Aorta (tissue), 5 donors: ENCODE measurements at regions not wholly inside any gene's neighbourhood (a gene's known extent, or its start where the extent isn't known, plus 50 kb on each side); places are given as distances from the start of the nearest gene placed in this dataset.

ENCODE experiments used
- ATAC-seq: fragments of 200-7000 bp; cut with Tn5 transposase; one replicate; pipeline ENCODE4 v1.9.1; 2022; ENCODE audit warnings: moderate library complexity; ENCODE audit not compliant: low FRiP score
- DNase-seq, 2 donors: peaks; one replicate each; pipeline ENCODE4 v3.0.0-alpha.2; 2020
- H3K27ac ChIP-seq, 2 donors: one replicate each; pipeline ENCODE4 v1.5.1; 2013; ENCODE audit warnings: low read length in 2 of 2, mild to moderate bottlenecking in 2 of 2, moderate library complexity in 2 of 2, control low read depth in 1 of 2, inconsistent platforms in 1 of 2, low read depth in 1 of 2
- H3K27me3 ChIP-seq, 2 donors: one replicate each; pipeline ENCODE4 v1.6.1; 2013; ENCODE audit warnings: control low read depth in 1 of 2, low read length in 1 of 2, mild to moderate bottlenecking in 1 of 2, moderate library complexity in 1 of 2; ENCODE audit not compliant: insufficient read depth in 2 of 2, control insufficient read depth in 1 of 2
- H3K36me3 ChIP-seq, 2 donors: one replicate each; pipeline ENCODE4 v1.6.1; 2013; ENCODE audit warnings: control low read depth in 1 of 2, low read length in 1 of 2, mild to moderate bottlenecking in 1 of 2; ENCODE audit not compliant: insufficient read depth in 2 of 2, control insufficient read depth in 1 of 2
- H3K4me1 ChIP-seq, 2 donors: one replicate each; pipeline ENCODE4 v1.6.1; 2013; ENCODE audit warnings: low read length in 2 of 2, control low read depth in 1 of 2, mild to moderate bottlenecking in 1 of 2, moderate library complexity in 1 of 2; ENCODE audit not compliant: insufficient read depth in 2 of 2, control insufficient read depth in 1 of 2
- H3K4me3 ChIP-seq, 2 donors: one replicate each; pipeline ENCODE4 v1.5.1; 2013; ENCODE audit warnings: low read length in 2 of 2, control low read depth in 1 of 2, mild to moderate bottlenecking in 1 of 2
- H3K9me3 ChIP-seq: one replicate; pipeline ENCODE4 v1.6.1; 2013; ENCODE audit warnings: mild to moderate bottlenecking, low read length; ENCODE audit not compliant: control insufficient read depth
- WGBS, 2 donors: extraction: QIAGEN DNeasy Blood & Tissue Kit; methylation state at CpG; one replicate each; pipeline ENCODE4 v1.1.7; 2013; 5-methylcytosine and 5-hydroxymethylcytosine counted together
- intact Hi-C, 2 donors: fragments of 100-400 bp; cut with DNase I; formaldehyde crosslinking; loops; one replicate each; pipeline versions ENCODE4 v1.14.2 to v1.15.0; 2022
- donor health status: healthy with polysubstance abuse.
- donor health status: Bipolar disorder and iron deficiency.
- donor health status: DM: no; HTN: no; CAD: no.
- donor health status: DM: no; HTN: no; CAD: no.
- donor health status: DM: yes; HTN: yes; CAD: no.

GRCh38 chr5:85671223-85671970 is 946.3 kb upstream of the COX7C start:
- no peak overlapping the region for H3K4me3 ChIP-seq
- no peak overlapping the region for H3K27ac ChIP-seq
- WGBS, 2 donors: 66 to 67% methylated on average over 3 of the region's 3 CpGs
- intact Hi-C loops: no loop called here
- H3K27me3 ChIP-seq: no peaks in the 10 kb centered on the region
- H3K4me1 ChIP-seq: no peaks in the 10 kb centered on the region
- H3K36me3 ChIP-seq: no peaks in the 10 kb centered on the region
- no peak for ATAC-seq
- H3K9me3 ChIP-seq: no peaks in the 10 kb centered on the region
- no peak for DNase-seq

GRCh38 chr5:85681871-85682270 is 935.9 kb upstream of the COX7C start:
- no peaks in the 10 kb centered on the region for H3K36me3 ChIP-seq
- no peak overlapping the region for H3K27ac ChIP-seq
- DNase-seq: no peak
- H3K4me3 ChIP-seq: no peak overlapping the region
- no peaks in the 10 kb centered on the region for H3K27me3 ChIP-seq
- no peaks in the 10 kb centered on the region for H3K9me3 ChIP-seq
- ATAC-seq: no peak
- H3K4me1 ChIP-seq: no peaks in the 10 kb centered on the region
- 56 to 67% methylated on average over 2 of the region's 2 CpGs for WGBS, 2 donors
- intact Hi-C loops: no loop called here

DNA sequence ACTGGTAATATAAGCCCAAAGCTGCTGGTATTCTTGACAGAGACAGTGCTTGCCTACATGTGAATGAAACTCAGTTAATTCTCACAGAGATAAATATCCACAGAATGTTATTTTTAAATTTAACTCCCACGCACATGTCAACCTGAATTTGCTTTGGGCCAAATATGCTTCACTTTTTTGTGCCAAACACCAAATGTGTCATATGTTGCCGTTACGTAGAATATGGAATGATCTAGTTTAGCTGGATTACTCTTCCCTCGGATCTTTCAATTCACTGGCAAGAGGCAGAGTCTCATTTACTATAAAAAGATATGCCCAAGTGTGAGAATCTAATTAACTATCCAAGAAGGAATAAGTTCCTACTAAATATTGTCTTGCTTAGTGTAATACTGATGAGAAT is 933.4 kb upstream of the COX7C start:
- intact Hi-C loops: no loop called here
- Histone ChIP-seq H3K4me3 (no peak overlapping the region), H3K27ac (no peak overlapping the region), H3K36me3 (no peaks in the 10 kb centered on the region), H3K9me3 (no peaks in the 10 kb centered on the region), H3K4me1 (no peaks in the 10 kb centered on the region), H3K27me3 (no peaks in the 10 kb centered on the region)
- 63 to 77% methylated on average over 4 of the region's 4 CpGs for WGBS, 2 donors
- ATAC-seq: no peak
- no peak for DNase-seq

GRCh38 chr5:85703296-85703695 is 914.4 kb upstream of the COX7C start:
- Histone ChIP-seq H3K4me1 (no peaks in the 10 kb centered on the region), H3K9me3 (no peaks in the 10 kb centered on the region), H3K36me3 (no peaks in the 10 kb centered on the region), H3K27ac (no peak overlapping the region), H3K4me3 (no peak overlapping the region), H3K27me3 (no peaks in the 10 kb centered on the region)
- WGBS, 2 donors: 92 to 94% methylated on average over 1 of the region's 1 CpG
- intact Hi-C loops: no loop called here
- DNase-seq (no peak), ATAC-seq (no peak)

GRCh38 chr5:85709728-85710127 is 908.0 kb upstream of the COX7C start:
- Histone ChIP-seq H3K27ac (no peak overlapping the region), H3K27me3 (no peaks in the 10 kb centered on the region), H3K36me3 (no peaks in the 10 kb centered on the region), H3K4me1 (no peaks in the 10 kb centered on the region), H3K9me3 (no peaks in the 10 kb centered on the region), H3K4me3 (no peak overlapping the region)
- intact Hi-C loops: no loop called here
- WGBS, 2 donors: 9 to 34% methylated on average over 1 of the region's 1 CpG
- ATAC-seq (no peak), DNase-seq (no peak)

DNA sequence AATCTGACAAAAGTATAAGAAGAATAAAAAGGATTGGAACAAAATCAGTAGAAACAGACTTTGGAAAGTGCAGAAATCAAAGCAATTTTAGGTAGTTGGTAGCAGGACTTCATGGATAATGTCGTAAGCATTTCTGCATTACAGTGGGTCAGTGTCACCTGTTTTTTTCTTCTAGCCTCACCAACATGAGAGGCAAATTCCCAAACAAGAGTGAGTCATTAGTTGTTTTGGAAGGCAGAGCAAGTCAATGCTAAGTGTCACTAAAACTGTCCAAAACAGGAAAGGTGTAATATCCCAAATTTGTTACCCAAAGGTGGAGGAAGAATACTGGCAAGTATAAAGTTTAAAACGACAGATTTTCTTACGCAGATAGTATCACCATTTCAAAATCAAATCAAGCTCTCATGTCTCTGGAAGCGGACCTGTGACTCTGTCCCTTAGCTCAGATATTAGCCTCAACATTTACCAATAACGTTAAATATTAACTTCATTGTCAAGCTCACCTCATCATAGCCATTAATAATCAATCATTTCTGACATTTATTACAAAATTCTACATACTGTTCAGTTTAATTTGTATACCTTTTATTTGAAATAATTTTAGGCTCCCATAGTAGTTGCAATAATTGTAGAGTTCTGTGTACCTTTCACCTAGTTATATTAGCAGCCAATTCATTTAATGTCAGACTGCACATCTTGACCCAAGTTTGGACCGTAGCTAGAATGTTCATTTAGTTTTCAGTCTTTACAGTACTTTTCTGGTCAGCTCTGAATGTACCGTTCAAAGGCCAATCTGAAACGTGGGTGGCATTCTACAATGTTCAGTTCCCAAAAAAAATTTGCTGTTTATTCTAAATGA is 901.2 kb upstream of the COX7C start:
- intact Hi-C loops: no loop called here
- DNase-seq: no peak
- no peaks in the 10 kb centered on the region for H3K36me3 ChIP-seq
- no peak for ATAC-seq
- no peaks in the 10 kb centered on the region for H3K4me1 ChIP-seq
- no peaks in the 10 kb centered on the region for H3K9me3 ChIP-seq
- 75 to 80% methylated on average over 8 of the region's 8 CpGs for WGBS, 2 donors
- no peak overlapping the region for H3K27ac ChIP-seq
- H3K27me3 ChIP-seq: no peaks in the 10 kb centered on the region
- no peak overlapping the region for H3K4me3 ChIP-seq

DNA sequence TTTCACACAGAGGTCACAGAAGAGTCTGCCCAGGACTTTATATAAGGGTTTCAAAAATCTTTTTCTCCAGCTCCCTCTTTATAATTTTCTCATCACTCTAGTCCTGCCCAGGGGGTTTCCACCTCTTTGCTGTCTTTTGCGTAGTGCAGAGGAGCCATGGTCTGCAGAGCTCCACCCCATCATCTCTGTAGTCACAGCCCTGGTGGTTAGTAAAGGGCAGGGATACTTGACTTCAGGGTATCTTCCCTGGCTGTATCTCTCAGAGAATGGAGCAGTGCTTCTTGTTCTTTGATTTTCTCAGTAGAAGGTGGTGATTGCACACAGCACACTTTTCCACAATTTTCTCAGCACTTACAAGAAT is 900.6 kb upstream of the COX7C start:
- 91% methylated on average over 1 of the region's 1 CpG for WGBS, 2 donors
- intact Hi-C loops: no loop called here

DNA sequence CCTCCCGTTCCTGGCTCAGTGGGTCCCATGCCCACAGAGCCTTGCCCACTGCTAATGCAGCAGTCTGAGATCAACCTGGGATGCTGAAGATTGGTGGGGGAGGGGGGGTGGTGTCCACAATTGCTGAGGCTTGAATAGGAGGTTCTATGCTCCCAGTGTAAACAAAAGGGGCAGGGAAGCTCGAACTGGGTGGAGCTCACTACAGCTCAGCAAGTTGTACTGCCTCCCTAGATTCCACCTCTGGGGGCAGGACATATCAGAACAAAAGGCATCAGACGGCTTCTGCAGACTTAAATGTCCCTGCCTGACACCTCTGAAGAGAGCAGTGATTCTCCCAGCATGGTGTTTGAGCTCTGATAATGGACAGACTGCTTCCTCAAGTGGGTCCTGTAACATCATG is 885.6 kb upstream of the COX7C start:
- Histone ChIP-seq H3K27ac (no peak overlapping the region), H3K36me3 (no peaks in the 10 kb centered on the region), H3K27me3 (no peaks in the 10 kb centered on the region), H3K9me3 (no peaks in the 10 kb centered on the region), H3K4me1 (no peaks in the 10 kb centered on the region), H3K4me3 (no peak overlapping the region)
- 56 to 61% methylated on average over 3 of the region's 3 CpGs for WGBS, 2 donors
- intact Hi-C loops: no loop called here
- ATAC-seq (no peak), DNase-seq (no peak)

More for the DNA sequence above, 900.6 kb upstream of the COX7C start:
- H3K9me3 ChIP-seq: no peaks in the 10 kb centered on the region
- ATAC-seq: no peak
- no peaks in the 10 kb centered on the region for H3K27me3 ChIP-seq
- H3K4me1 ChIP-seq: no peaks in the 10 kb centered on the region
- H3K4me3 ChIP-seq: no peak overlapping the region
- no peaks in the 10 kb centered on the region for H3K36me3 ChIP-seq
- H3K27ac ChIP-seq: no peak overlapping the region
- DNase-seq: no peak

DNA sequence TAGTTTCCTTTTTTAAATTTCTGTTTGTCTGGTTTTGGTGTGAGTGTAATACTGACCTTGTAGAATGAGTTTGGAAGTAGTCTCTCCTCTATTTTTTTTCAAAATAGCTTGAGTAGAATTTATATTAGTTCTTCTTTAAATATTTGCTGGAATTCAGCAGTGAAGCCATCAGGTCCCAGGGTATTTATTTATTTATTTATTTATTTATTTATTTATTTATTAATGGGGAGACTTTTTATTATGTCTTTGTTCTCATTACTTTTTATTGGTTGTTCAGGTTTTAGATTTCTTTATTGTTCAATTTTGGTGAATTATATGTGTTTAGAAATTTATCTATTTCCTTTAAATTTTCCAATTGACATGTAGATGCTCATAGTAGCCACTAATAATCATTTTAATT is 875.8 kb upstream of the COX7C start:
- intact Hi-C loops: no loop called here
- no peaks in the 10 kb centered on the region for H3K4me1 ChIP-seq
- no peaks in the 10 kb centered on the region for H3K9me3 ChIP-seq
- H3K27me3 ChIP-seq: no peaks in the 10 kb centered on the region
- no peak overlapping the region for H3K27ac ChIP-seq
- no peak overlapping the region for H3K4me3 ChIP-seq
- ATAC-seq (no peak), DNase-seq (no peak)
- no peaks in the 10 kb centered on the region for H3K36me3 ChIP-seq
